ENCODE measurements at regions not wholly inside any gene's neighbourhood (a gene's known extent, or its start where the extent isn't known, plus 50 kb on each side); places are given as distances from the start of the nearest gene placed in this dataset.

DNA sequence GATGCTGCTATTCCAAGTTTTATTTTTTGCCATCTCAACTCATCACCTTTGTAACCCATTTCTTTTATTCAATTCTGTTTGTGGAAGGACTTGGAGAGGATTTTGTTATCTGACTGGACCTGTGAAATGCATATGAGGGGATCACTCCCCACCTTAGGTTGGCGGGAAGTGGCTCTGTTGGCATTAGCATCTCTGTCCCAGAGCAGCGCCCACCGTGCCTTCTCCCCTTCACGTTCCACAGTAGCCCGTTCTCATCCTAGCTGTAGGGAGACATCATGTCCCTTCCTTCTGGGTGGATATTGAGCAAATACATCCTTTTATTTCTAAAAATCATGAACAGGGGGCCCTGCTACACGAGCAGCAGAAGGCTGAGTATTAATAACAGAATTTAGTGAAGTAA lies 330.4 kb downstream of the RFC3 start:
- no peak overlapping the region for H3K4me3 ChIP-seq (replicated peaks in 1 of 2; ENCODE audit: low read depth in 2 of 2, low read length in 2 of 2)
- no peak for DNase-seq (ENCODE audit: low read depth in 2 of 2)
- no peak for TF ChIP-seq CTCF (IDR thresholded peaks at IDR 0.05; ENCODE audit: low read depth, low read length)

DNA sequence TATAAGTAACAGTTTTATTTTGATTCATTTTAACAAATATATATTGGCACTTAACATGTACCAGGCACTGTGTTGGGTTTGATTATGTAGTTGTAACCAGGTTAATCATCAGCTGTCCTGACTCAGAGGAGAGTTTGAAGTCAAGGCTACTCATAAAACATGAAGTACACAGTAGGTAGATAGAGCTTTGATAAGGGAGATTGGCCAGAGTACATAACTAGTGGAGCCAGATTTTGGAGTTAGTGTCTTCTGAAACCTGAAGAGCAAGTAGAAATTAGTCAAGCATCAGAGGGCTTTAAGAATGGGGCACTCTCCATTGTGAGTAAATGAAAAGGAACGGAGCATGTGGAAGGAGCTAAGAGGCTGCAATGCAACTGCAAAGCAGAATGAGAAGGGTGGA lies 333.9 kb downstream of the RFC3 start:
- TF ChIP-seq CTCF (IDR thresholded peaks at IDR 0.05; ENCODE audit: low read depth, low read length): no peak
- no peak overlapping the region for H3K4me3 ChIP-seq (replicated peaks in 1 of 2; ENCODE audit: low read depth in 2 of 2, low read length in 2 of 2)
- DNase-seq (ENCODE audit: low read depth in 2 of 2): no peak

- H3K4me3 ChIP-seq (replicated peaks in 1 of 2; ENCODE audit: low read depth in 2 of 2, low read length in 2 of 2): no peak overlapping the region
- no peak for TF ChIP-seq CTCF (IDR thresholded peaks at IDR 0.05; ENCODE audit: low read depth, low read length)
- no peak for DNase-seq (ENCODE audit: low read depth in 2 of 2)
These were observed 334.5 kb downstream of the RFC3 start for GRCh38 chr13:34152409-34152808.

DNA sequence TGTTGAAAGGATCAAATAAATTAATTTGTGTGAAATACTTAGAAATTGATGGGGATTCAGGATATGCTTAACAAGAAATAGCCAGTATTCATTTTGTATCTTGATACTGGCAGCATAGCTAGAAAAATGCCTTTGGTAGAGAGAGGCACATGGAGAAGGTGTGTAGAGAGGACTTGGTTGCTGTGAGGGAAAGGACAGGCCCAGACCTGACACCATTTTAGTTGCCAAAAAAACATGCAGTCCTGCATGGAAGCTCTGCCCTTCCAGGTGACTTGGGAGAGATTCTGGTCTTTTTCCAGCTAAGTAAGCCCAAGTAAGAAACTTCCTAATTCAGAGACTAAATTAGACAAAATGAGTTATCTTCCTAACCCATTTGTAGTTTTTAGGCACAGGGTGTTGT lies 335.0 kb downstream of the RFC3 start:
- no peak for DNase-seq (ENCODE audit: low read depth in 2 of 2)
- TF ChIP-seq CTCF (IDR thresholded peaks at IDR 0.05; ENCODE audit: low read depth, low read length): no peak
- H3K4me3 ChIP-seq (replicated peaks in 1 of 2; ENCODE audit: low read depth in 2 of 2, low read length in 2 of 2): no peak overlapping the region

GRCh38 chr13:34153428-34154180 lies 335.7 kb downstream of the RFC3 start:
- no peak overlapping the region for H3K4me3 ChIP-seq (replicated peaks in 1 of 2; ENCODE audit: low read depth in 2 of 2, low read length in 2 of 2)
- TF ChIP-seq CTCF (IDR thresholded peaks at IDR 0.05; ENCODE audit: low read depth, low read length): no peak
- DNase-seq (ENCODE audit: low read depth in 2 of 2): peak in 1 of 2 donors; percentile 38

GRCh38 chr13:34155931-34156607 lies 338.1 kb downstream of the RFC3 start:
- DNase-seq (ENCODE audit: low read depth in 2 of 2): peak; percentile 23 to 27
- no peak for TF ChIP-seq CTCF (IDR thresholded peaks at IDR 0.05; ENCODE audit: low read depth, low read length)
- no peak overlapping the region for H3K4me3 ChIP-seq (replicated peaks in 1 of 2; ENCODE audit: low read depth in 2 of 2, low read length in 2 of 2)

All from cardiac fibroblast (primary cell).